ENCODE measurements at regions not wholly inside any gene's neighbourhood (a gene's known extent, or its start where the extent isn't known, plus 50 kb on each side); places are given as distances from the start of the nearest gene placed in this dataset.

GRCh38 chr1:115501476-115501875, 140.3 kb upstream of the VANGL1 start:
- no peak for DNase-seq (ENCODE audit: low read depth)
- in situ Hi-C loops (cut with HindIII; ENCODE audit: low pct_unique_long_range_greater_than_20kb, low sequenced_read_pairs) = no loop called here

GRCh38 chr1:115499253-115499652, 142.5 kb upstream of the VANGL1 start:
- no peak for DNase-seq (ENCODE audit: low read depth)

GRCh38 chr1:115496904-115497527, 144.8 kb upstream of the VANGL1 start:
- DNase-seq (ENCODE audit: low read depth) = peak; percentile 77
- in situ Hi-C loops (cut with HindIII; ENCODE audit: low pct_unique_long_range_greater_than_20kb, low sequenced_read_pairs) = no loop called here

More at GRCh38 chr1:115499253-115499652, 142.5 kb upstream of the VANGL1 start:
- in situ Hi-C loops (cut with HindIII; ENCODE audit: low pct_unique_long_range_greater_than_20kb, low sequenced_read_pairs) = no loop called here

- DNase-seq (ENCODE audit: low read depth) = no peak
- in situ Hi-C loops (cut with HindIII; ENCODE audit: low pct_unique_long_range_greater_than_20kb, low sequenced_read_pairs) = no loop called here
Observed at GRCh38 chr1:115495625-115496024, 146.1 kb upstream of the VANGL1 start.

- in situ Hi-C loops (cut with HindIII; ENCODE audit: low pct_unique_long_range_greater_than_20kb, low sequenced_read_pairs) = no loop called here
Observed at GRCh38 chr1:115495111-115495510, 146.7 kb upstream of the VANGL1 start.

GRCh38 chr1:115493834-115494233, 147.9 kb upstream of the VANGL1 start:
- no peak for DNase-seq (ENCODE audit: low read depth)
- in situ Hi-C loops (cut with HindIII; ENCODE audit: low pct_unique_long_range_greater_than_20kb, low sequenced_read_pairs) = no loop called here

More at GRCh38 chr1:115495111-115495510, 146.7 kb upstream of the VANGL1 start:
- DNase-seq (ENCODE audit: low read depth) = no peak

- DNase-seq (ENCODE audit: low read depth) = no peak
- in situ Hi-C loops (cut with HindIII; ENCODE audit: low pct_unique_long_range_greater_than_20kb, low sequenced_read_pairs) = no loop called here
Observed at GRCh38 chr1:115492880-115493279, 148.9 kb upstream of the VANGL1 start.

- DNase-seq (ENCODE audit: low read depth) = no peak
- in situ Hi-C loops (cut with HindIII; ENCODE audit: low pct_unique_long_range_greater_than_20kb, low sequenced_read_pairs) = no loop called here
Observed at GRCh38 chr1:115492019-115492595, 149.7 kb upstream of the VANGL1 start.

GRCh38 chr1:115491298-115492018, 150.3 kb upstream of the VANGL1 start:
- in situ Hi-C loops (cut with HindIII; ENCODE audit: low pct_unique_long_range_greater_than_20kb, low sequenced_read_pairs) = no loop called here
- no peak for DNase-seq (ENCODE audit: low read depth)

- in situ Hi-C loops (cut with HindIII; ENCODE audit: low pct_unique_long_range_greater_than_20kb, low sequenced_read_pairs) = no loop called here
- DNase-seq (ENCODE audit: low read depth) = no peak
Observed at GRCh38 chr1:115479055-115479482, 141.0 kb upstream of the NGF start.

- DNase-seq (ENCODE audit: low read depth) = no peak
- in situ Hi-C loops (cut with HindIII; ENCODE audit: low pct_unique_long_range_greater_than_20kb, low sequenced_read_pairs) = no loop called here
Observed at GRCh38 chr1:115477071-115477470, 139.0 kb upstream of the NGF start.

- in situ Hi-C loops (cut with HindIII; ENCODE audit: low pct_unique_long_range_greater_than_20kb, low sequenced_read_pairs) = no loop called here
- no peak for DNase-seq (ENCODE audit: low read depth)
Observed at GRCh38 chr1:115476616-115477015, 138.6 kb upstream of the NGF start.

- in situ Hi-C loops (cut with HindIII; ENCODE audit: low pct_unique_long_range_greater_than_20kb, low sequenced_read_pairs) = no loop called here
- no peak for DNase-seq (ENCODE audit: low read depth)
Observed at GRCh38 chr1:115475901-115476300, 137.9 kb upstream of the NGF start.

GRCh38 chr1:115475252-115475651, 137.2 kb upstream of the NGF start:
- DNase-seq (ENCODE audit: low read depth) = no peak
- in situ Hi-C loops (cut with HindIII; ENCODE audit: low pct_unique_long_range_greater_than_20kb, low sequenced_read_pairs) = no loop called here

- DNase-seq (ENCODE audit: low read depth) = no peak
- in situ Hi-C loops (cut with HindIII; ENCODE audit: low pct_unique_long_range_greater_than_20kb, low sequenced_read_pairs) = no loop called here
Observed at GRCh38 chr1:115473986-115474565, 136.0 kb upstream of the NGF start.

GRCh38 chr1:115469703-115470476, 131.8 kb upstream of the NGF start:
- in situ Hi-C loops (cut with HindIII; ENCODE audit: low pct_unique_long_range_greater_than_20kb, low sequenced_read_pairs) = no loop called here
- DNase-seq (ENCODE audit: low read depth) = peak; percentile 75

GRCh38 chr1:115467790-115468189, 129.7 kb upstream of the NGF start:
- DNase-seq (ENCODE audit: low read depth) = no peak
- in situ Hi-C loops (cut with HindIII; ENCODE audit: low pct_unique_long_range_greater_than_20kb, low sequenced_read_pairs) = no loop called here

- DNase-seq (ENCODE audit: low read depth) = no peak
- in situ Hi-C loops (cut with HindIII; ENCODE audit: low pct_unique_long_range_greater_than_20kb, low sequenced_read_pairs) = no loop called here
Observed at GRCh38 chr1:115467196-115467595, 129.1 kb upstream of the NGF start.

- DNase-seq (ENCODE audit: low read depth) = no peak
- in situ Hi-C loops (cut with HindIII; ENCODE audit: low pct_unique_long_range_greater_than_20kb, low sequenced_read_pairs) = no loop called here
Observed at GRCh38 chr1:115466433-115466832, 128.4 kb upstream of the NGF start.

Data from Caki2 (cell line).